ENCODE measurements at regions not wholly inside any gene's neighbourhood (a gene's known extent, or its start where the extent isn't known, plus 50 kb on each side); places are given as distances from the start of the nearest gene placed in this dataset.

DNA sequence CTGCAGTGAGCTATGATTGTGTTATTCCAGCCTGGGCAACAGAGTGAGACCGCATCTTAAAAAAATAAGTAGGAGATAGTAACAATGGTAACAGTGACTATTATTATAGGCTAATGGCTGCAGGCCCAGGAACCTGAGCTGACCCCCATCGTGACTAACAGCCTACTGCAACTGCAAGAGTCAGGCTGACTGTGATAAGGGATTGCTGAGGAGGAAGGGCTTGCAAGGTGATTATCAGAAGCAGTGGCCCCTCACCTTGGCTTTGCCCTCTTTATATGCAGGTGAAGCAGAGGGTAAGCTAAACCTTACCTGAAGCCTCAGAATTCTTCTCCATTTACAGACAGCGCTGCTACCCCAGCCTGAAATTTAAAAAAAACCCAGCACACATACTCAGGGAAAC, 83.9 kb upstream of the SDK1 start:
- TF ChIP-seq, protein P1, sequence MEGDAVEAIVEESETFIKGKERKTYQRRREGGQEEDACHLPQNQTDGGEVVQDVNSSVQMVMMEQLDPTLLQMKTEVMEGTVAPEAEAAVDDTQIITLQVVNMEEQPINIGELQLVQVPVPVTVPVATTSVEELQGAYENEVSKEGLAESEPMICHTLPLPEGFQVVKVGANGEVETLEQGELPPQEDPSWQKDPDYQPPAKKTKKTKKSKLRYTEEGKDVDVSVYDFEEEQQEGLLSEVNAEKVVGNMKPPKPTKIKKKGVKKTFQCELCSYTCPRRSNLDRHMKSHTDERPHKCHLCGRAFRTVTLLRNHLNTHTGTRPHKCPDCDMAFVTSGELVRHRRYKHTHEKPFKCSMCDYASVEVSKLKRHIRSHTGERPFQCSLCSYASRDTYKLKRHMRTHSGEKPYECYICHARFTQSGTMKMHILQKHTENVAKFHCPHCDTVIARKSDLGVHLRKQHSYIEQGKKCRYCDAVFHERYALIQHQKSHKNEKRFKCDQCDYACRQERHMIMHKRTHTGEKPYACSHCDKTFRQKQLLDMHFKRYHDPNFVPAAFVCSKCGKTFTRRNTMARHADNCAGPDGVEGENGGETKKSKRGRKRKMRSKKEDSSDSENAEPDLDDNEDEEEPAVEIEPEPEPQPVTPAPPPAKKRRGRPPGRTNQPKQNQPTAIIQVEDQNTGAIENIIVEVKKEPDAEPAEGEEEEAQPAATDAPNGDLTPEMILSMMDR (IDR thresholded peaks at IDR 0.05), result no peak
- TF ChIP-seq POLR2A (IDR thresholded peaks at IDR 0.05), result no peak
